Caco-2 (cell line): ENCODE measurements at regions not wholly inside any gene's neighbourhood (a gene's known extent, or its start where the extent isn't known, plus 50 kb on each side); places are given as distances from the start of the nearest gene placed in this dataset.
"Not testable (repeated sequence)": the region's sequence is repeated elsewhere in the genome, so short reads cannot be mapped to it uniquely, and the experiment has no call there.

Source experiments
- BruUV-seq: library from RNA; stranded (reverse); fragments of 400-500 nt; replicated peaks from 2 replicates; lab custom pipeline; 2021; lab: Mats Ljungman, UMichigan
- CTCF ChIA-PET: fragments of 300-600 bp; sonication (Branson Sonifier 250); formaldehyde crosslinking; loops from one replicate; lab custom pipeline; 2022; ENCODE audit warnings: antibody characterized with exemption; lab: Charles Lee
- POLR2A ChIA-PET: fragments of 300-600 bp; sonication (Branson Sonifier 250); formaldehyde crosslinking; loops from one replicate; lab custom pipeline; 2022; ENCODE audit warnings: antibody characterized with exemption; lab: Charles Lee
- DNase-seq, 2 experiments: peaks; one replicate each; pipeline versions ENCODE4 v3.0.0 to v3.0.0-alpha.2; 2020 to 2022
- H3K27me3 ChIP-seq: replicated peaks from 2 replicates; pipeline ENCODE4 v1.6.0; 2011; ENCODE audit warnings: low read length; ENCODE audit not compliant: control insufficient read depth, insufficient read depth
- H3K36me3 ChIP-seq: 2 replicates; pipeline ENCODE4 v1.5.1; 2011; ENCODE audit warnings: low read length; ENCODE audit not compliant: control insufficient read depth, insufficient read depth
- H3K4me1 ChIP-seq: fragments of 250-450 bp; sonication (Bioruptor Pico); 2 replicates; pipeline ENCODE4 v1.5.1; 2020; ENCODE audit warnings: mild to moderate bottlenecking
- H3K4me3 ChIP-seq: 2 replicates; pipeline ENCODE4 v1.5.1; 2011; ENCODE audit warnings: low read depth, mild to moderate bottlenecking, control low read depth, low read length
- H3K9me3 ChIP-seq: fragments of 250-450 bp; sonication (Bioruptor Pico); 2 replicates; pipeline ENCODE4 v1.5.1; 2020; ENCODE audit warnings: mild to moderate bottlenecking, moderate library complexity
- H3K27ac Mint-ChIP-seq: one replicate; pipeline ENCODE4 v1.8.0; 2022; ENCODE audit warnings: mixed read lengths; ENCODE audit not compliant: unreplicated experiment
- H3K27me3 Mint-ChIP-seq: one replicate; pipeline ENCODE4 v1.8.0; 2022; ENCODE audit warnings: mixed read lengths; ENCODE audit not compliant: insufficient read depth, unreplicated experiment
- H3K36me3 Mint-ChIP-seq: one replicate; pipeline ENCODE4 v1.8.0; 2022; ENCODE audit warnings: mild to moderate bottlenecking, mixed read lengths; ENCODE audit not compliant: insufficient read depth, unreplicated experiment
- H3K4me1 Mint-ChIP-seq: one replicate; pipeline ENCODE4 v1.8.0; 2022; ENCODE audit warnings: low read depth, mixed read lengths; ENCODE audit not compliant: unreplicated experiment
- H3K4me3 Mint-ChIP-seq: one replicate; pipeline ENCODE4 v1.8.0; 2022; ENCODE audit warnings: mild to moderate bottlenecking, moderate library complexity, mixed read lengths; ENCODE audit not compliant: unreplicated experiment
- H3K9me3 Mint-ChIP-seq: one replicate; pipeline ENCODE4 v1.8.0; 2022; ENCODE audit warnings: mixed read lengths; ENCODE audit not compliant: unreplicated experiment
- CTCF ChIP-seq, 2 experiments: fragments of 200-600 bp in 1 of 2; IDR thresholded peaks; 1 replicate in 1 of 2; 2 replicates in 1 of 2; pipeline versions ENCODE4 v1.5.1 to v1.8.0; 2011 to 2022; ENCODE audit warnings: antibody characterized with exemption in 1 of 2, control low read depth in 1 of 2, inconsistent platforms in 1 of 2, low read depth in 1 of 2, low read length in 1 of 2, mild to moderate bottlenecking in 1 of 2, moderate library complexity in 1 of 2; ENCODE audit not compliant: insufficient read depth in 1 of 2, severe bottlenecking in 1 of 2, unreplicated experiment in 1 of 2
- intact Hi-C: fragments of 100-400 bp; cut with micrococcal nuclease; formaldehyde crosslinking; loops from one replicate; pipeline ENCODE4 v1.10.0; 2022; ENCODE audit not compliant: unreplicated experiment

GRCh38 chr5:104325356-104325755 lies 762.8 kb upstream of the NUDT12 start:
- no peak for DNase-seq
- intact Hi-C loops, result no loop called here
- H3K4me1 Mint-ChIP-seq, result no peaks in the 10 kb centered on the region

GRCh38 chr5:104316676-104317075 lies 754.1 kb upstream of the NUDT12 start:
- H3K4me3 ChIP-seq, H3K9me3 ChIP-seq, POLR2A ChIA-PET, CTCF ChIA-PET, DNase-seq, H3K4me3 Mint-ChIP-seq, BruUV-seq, intact Hi-C loops, H3K27me3 ChIP-seq, H3K36me3 Mint-ChIP-seq, H3K4me1 ChIP-seq, H3K27ac Mint-ChIP-seq, H3K27me3 Mint-ChIP-seq, H3K4me1 Mint-ChIP-seq, H3K36me3 ChIP-seq: not testable (repeated sequence)
- peaks cover 11% of the 10 kb centered on the region for H3K9me3 Mint-ChIP-seq

More at GRCh38 chr5:104325356-104325755, 762.8 kb upstream of the NUDT12 start:
- no peak overlapping the region for H3K27ac Mint-ChIP-seq
- CTCF ChIA-PET, result no interaction called here
- no peaks in the 10 kb centered on the region for H3K9me3 Mint-ChIP-seq
- H3K9me3 ChIP-seq, result no peaks in the 10 kb centered on the region
- H3K36me3 ChIP-seq, result no peaks in the 10 kb centered on the region
- H3K27me3 ChIP-seq, result no peaks in the 10 kb centered on the region
- no peaks in the 10 kb centered on the region for H3K36me3 Mint-ChIP-seq
- no peak overlapping the region for H3K4me3 ChIP-seq
- POLR2A ChIA-PET, result no interaction called here
- no peaks in the 10 kb centered on the region for H3K27me3 Mint-ChIP-seq
- H3K4me1 ChIP-seq, result no peaks in the 10 kb centered on the region
- no peak for TF ChIP-seq CTCF (IDR thresholded peaks at IDR 0.05; ENCODE audit: insufficient read depth in 1 of 2, low read depth in 1 of 2, low read length in 1 of 2, severe bottlenecking in 1 of 2, unreplicated experiment in 1 of 2)
- H3K4me3 Mint-ChIP-seq, result no peak overlapping the region
- BruUV-seq, result no TSS peak

GRCh38 chr5:104312481-104312880 lies 749.9 kb upstream of the NUDT12 start:
- no peak for DNase-seq
- CTCF ChIA-PET, result no interaction called here
- Histone ChIP-seq H3K27me3 (no peaks in the 10 kb centered on the region), H3K36me3 (no peaks in the 10 kb centered on the region), H3K9me3 (no peaks in the 10 kb centered on the region), H3K4me1 (no peaks in the 10 kb centered on the region), H3K4me3 (no peak overlapping the region)
- Mint-ChIP-seq H3K27me3 (no peaks in the 10 kb centered on the region), H3K4me3 (no peak overlapping the region), H3K27ac (no peak overlapping the region), H3K9me3 (peaks cover 11% of the 10 kb centered on the region), H3K4me1 (no peaks in the 10 kb centered on the region), H3K36me3 (no peaks in the 10 kb centered on the region)
- POLR2A ChIA-PET, result no interaction called here
- BruUV-seq, result no TSS peak
- intact Hi-C loops, result no loop called here
- no peak for TF ChIP-seq CTCF (IDR thresholded peaks at IDR 0.05; ENCODE audit: insufficient read depth in 1 of 2, low read depth in 1 of 2, low read length in 1 of 2, severe bottlenecking in 1 of 2, unreplicated experiment in 1 of 2)

- BruUV-seq, result no TSS peak
These were observed 743.0 kb upstream of the NUDT12 start for GRCh38 chr5:104305602-104306001.

More at GRCh38 chr5:104305602-104306001, 743.0 kb upstream of the NUDT12 start:
- H3K27me3 ChIP-seq, result no peaks in the 10 kb centered on the region
- no peaks in the 10 kb centered on the region for H3K9me3 Mint-ChIP-seq
- H3K4me3 Mint-ChIP-seq, result no peak overlapping the region
- no peaks in the 10 kb centered on the region for H3K4me1 ChIP-seq
- H3K36me3 ChIP-seq, result no peaks in the 10 kb centered on the region
- H3K4me3 ChIP-seq, result no peak overlapping the region
- no peaks in the 10 kb centered on the region for H3K27me3 Mint-ChIP-seq
- no peak overlapping the region for H3K27ac Mint-ChIP-seq
- TF ChIP-seq CTCF (IDR thresholded peaks at IDR 0.05; ENCODE audit: insufficient read depth in 1 of 2, low read depth in 1 of 2, low read length in 1 of 2, severe bottlenecking in 1 of 2, unreplicated experiment in 1 of 2), result no peak
- no peaks in the 10 kb centered on the region for H3K9me3 ChIP-seq
- no peak for DNase-seq
- intact Hi-C loops, result no loop called here
- ChIA-PET CTCF (no interaction called here), POLR2A (no interaction called here)
- H3K36me3 Mint-ChIP-seq, result no peaks in the 10 kb centered on the region
- H3K4me1 Mint-ChIP-seq, result no peaks in the 10 kb centered on the region
